ENCODE measurements at regions not wholly inside any gene's neighbourhood (a gene's known extent, or its start where the extent isn't known, plus 50 kb on each side); places are given as distances from the start of the nearest gene placed in this dataset.

DNA sequence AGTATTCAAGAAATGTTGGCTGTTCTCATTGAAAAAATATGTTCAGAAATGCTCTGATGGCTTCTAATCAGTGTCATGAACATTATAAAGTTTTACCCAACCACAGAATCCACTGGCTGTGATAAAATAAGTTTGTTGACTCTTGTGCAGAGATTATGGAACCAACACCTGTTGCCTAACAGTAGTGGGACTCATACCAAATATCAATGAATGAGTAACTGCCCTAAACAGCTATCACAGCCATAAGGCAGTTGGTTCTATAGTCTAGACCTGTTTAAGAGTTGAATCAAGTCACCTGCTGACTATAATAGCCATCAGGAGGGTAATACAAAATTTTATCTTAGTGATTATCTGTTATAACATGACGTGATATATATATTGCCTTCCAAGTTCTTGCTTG is 168.3 kb downstream of the ATOH1 start:
- no peak overlapping the region for H3K27ac ChIP-seq (ENCODE audit: extremely low read length, insufficient read depth, low read length)
- no TSS peak for BruUV-seq (replicated peaks)
- no peaks in the 10 kb centered on the region for H4K20me1 ChIP-seq (ENCODE audit: insufficient read depth, low read length)
- no peaks in the 10 kb centered on the region for H3K9me3 ChIP-seq (ENCODE audit: low read length)
- intact Hi-C loops (cut with micrococcal nuclease; ENCODE audit: unreplicated experiment), result no loop called here
- H3K27me3 ChIP-seq (ENCODE audit: control insufficient read depth in 1 of 2, insufficient read depth in 2 of 2, low read length in 2 of 2), result no peaks in the 10 kb centered on the region
- ChIA-PET CTCF (ENCODE audit: low intra/inter-chr PET ratio, low total read pairs) (no interaction called here), POLR2A (no interaction called here)
- no peak overlapping the region for H3K9ac ChIP-seq (ENCODE audit: insufficient read depth, low read depth, low read length)
- H3K36me3 ChIP-seq (replicated peaks in 1 of 2; ENCODE audit: control insufficient read depth in 1 of 2, insufficient read depth in 2 of 2, low read length in 2 of 2), result no peaks in the 10 kb centered on the region
- H3K4me3 ChIP-seq (replicated peaks in 1 of 3; ENCODE audit: insufficient read depth in 1 of 3, low read depth in 2 of 3, low read length in 3 of 3), result no peak overlapping the region
- in situ Hi-C loops (cut with HindIII; ENCODE audit: extremely low pct_ligation_motif_present, low pct_unique_long_range_greater_than_20kb), result no loop called here
- 0% methylated on average over 1 of the region's 1 CpG for WGBS (ENCODE audit: low lambda C conversion rate)
- DNase-seq (ENCODE audit: low spot score) (no peak), FAIRE-seq (no peak), ATAC-seq (no peak)
- no peak overlapping the region for H3K4me2 ChIP-seq (ENCODE audit: low read depth, low read length)
- no peaks in the 10 kb centered on the region for H3K4me1 ChIP-seq (ENCODE audit: insufficient read depth, low read length)
- no peak overlapping the region for H2AFZ ChIP-seq (ENCODE audit: low read length)
- TF ChIP-seq RBAK (CRISPR knock-in tag; IDR thresholded peaks at IDR 0.05) (no peak), ATRX (CRISPR knock-in tag; IDR thresholded peaks at IDR 0.05; ENCODE audit: borderline replicate concordance) (no peak), ATM (IDR thresholded peaks at IDR 0.05; ENCODE audit: borderline replicate concordance) (no peak), MTA1 (CRISPR knock-in tag; IDR thresholded peaks at IDR 0.05; ENCODE audit: borderline replicate concordance) (no peak), ZNF567 (CRISPR knock-in tag; IDR thresholded peaks at IDR 0.05; ENCODE audit: borderline replicate concordance) (no peak), ZNF510 (CRISPR knock-in tag; IDR thresholded peaks at IDR 0.05; ENCODE audit: low read depth) (no peak), ATF7-NPFF (CRISPR knock-in tag; IDR thresholded peaks at IDR 0.05; ENCODE audit: low read depth) (no peak), ZNF547 (CRISPR knock-in tag; IDR thresholded peaks at IDR 0.05) (no peak), ISX (CRISPR knock-in tag; conservative IDR thresholded peaks at IDR 0.05) (no peak), POLR2AphosphoS2 (IDR thresholded peaks at IDR 0.05; ENCODE audit: low read depth, low read length) (no peak), ZNF180 (CRISPR knock-in tag; IDR thresholded peaks at IDR 0.05; ENCODE audit: borderline replicate concordance, low read depth) (no peak), GPN1 (CRISPR knock-in tag; IDR thresholded peaks at IDR 0.05; ENCODE audit: borderline replicate concordance) (no peak), ZNF674 (CRISPR knock-in tag; IDR thresholded peaks at IDR 0.05; ENCODE audit: low read depth) (no peak), GABPB1 (CRISPR knock-in tag; IDR thresholded peaks at IDR 0.05) (no peak)
- TF ChIP-seq, protein P1, sequence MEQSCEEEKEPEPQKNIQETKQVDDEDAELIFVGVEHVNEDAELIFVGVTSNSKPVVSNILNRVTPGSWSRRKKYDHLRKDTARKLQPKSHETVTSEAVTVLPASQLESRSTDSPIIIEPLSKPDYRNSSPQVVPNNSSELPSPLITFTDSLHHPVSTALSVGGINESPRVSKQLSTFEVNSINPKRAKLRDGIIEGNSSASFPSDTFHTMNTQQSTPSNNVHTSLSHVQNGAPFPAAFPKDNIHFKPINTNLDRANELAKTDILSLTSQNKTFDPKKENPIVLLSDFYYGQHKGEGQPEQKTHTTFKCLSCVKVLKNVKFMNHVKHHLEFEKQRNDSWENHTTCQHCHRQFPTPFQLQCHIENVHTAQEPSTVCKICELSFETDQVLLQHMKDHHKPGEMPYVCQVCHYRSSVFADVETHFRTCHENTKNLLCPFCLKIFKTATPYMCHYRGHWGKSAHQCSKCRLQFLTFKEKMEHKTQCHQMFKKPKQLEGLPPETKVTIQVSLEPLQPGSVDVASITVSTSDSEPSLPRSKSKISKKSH (CRISPR knock-in tag; IDR thresholded peaks at IDR 0.05; ENCODE audit: borderline replicate concordance), result no peak
- TF ChIP-seq, protein P2, sequence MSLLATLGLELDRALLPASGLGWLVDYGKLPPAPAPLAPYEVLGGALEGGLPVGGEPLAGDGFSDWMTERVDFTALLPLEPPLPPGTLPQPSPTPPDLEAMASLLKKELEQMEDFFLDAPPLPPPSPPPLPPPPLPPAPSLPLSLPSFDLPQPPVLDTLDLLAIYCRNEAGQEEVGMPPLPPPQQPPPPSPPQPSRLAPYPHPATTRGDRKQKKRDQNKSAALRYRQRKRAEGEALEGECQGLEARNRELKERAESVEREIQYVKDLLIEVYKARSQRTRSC (CRISPR knock-in tag; IDR thresholded peaks at IDR 0.05; ENCODE audit: low read depth), result no peak
- no peaks in the 10 kb centered on the region for H3K79me2 ChIP-seq (ENCODE audit: insufficient read depth, low read length)

All from HepG2 (cell line).